ENCODE measurements at regions not wholly inside any gene's neighbourhood (a gene's known extent, or its start where the extent isn't known, plus 50 kb on each side); places are given as distances from the start of the nearest gene placed in this dataset.

DNA sequence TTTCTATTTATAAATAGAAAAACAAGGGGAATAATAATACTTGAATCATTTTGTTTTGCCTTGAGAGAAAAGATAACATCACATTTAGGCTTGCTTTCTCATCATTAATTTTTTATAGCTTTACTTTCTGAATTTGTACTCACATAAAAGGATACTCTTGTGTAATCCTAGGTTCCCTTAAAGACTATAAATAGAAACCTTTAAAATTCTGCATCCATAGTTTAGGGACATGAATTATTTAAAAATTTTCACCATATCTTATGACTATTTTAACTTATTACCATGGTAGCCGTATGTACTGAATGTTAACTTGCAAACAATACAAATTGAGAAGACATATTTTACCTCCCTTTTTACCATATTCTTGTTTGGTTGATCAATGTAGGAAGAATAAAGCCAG, 143.5 kb upstream of the CWC22 start:
- DNase-seq, result no peak

DNA sequence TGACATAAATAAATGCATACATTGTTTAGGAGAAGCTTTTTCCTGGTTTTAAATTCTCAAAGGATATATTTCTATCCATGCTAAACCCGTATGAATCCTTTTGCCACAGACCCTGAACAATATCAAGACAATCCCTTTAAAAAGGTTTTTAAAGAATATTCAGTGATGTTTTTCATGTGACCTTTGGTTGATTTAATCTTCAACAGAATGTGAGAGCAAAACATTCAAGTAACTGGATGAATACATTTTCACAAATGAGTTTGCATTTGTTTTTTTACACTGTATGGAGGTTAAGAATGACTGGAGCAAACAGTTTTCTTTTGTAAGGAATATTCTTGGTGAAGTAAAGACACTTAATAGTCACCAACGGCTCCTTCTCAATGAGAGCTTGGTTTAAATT, 139.4 kb upstream of the CWC22 start:
- no peak for DNase-seq

- no peak for DNase-seq
These were observed 139.0 kb upstream of the CWC22 start for GRCh38 chr2:180146114-180146513.

GRCh38 chr2:180145163-180145562, 138.1 kb upstream of the CWC22 start:
- no peak for DNase-seq

GRCh38 chr2:180144338-180144813, 137.3 kb upstream of the CWC22 start:
- no peak for DNase-seq

DNA sequence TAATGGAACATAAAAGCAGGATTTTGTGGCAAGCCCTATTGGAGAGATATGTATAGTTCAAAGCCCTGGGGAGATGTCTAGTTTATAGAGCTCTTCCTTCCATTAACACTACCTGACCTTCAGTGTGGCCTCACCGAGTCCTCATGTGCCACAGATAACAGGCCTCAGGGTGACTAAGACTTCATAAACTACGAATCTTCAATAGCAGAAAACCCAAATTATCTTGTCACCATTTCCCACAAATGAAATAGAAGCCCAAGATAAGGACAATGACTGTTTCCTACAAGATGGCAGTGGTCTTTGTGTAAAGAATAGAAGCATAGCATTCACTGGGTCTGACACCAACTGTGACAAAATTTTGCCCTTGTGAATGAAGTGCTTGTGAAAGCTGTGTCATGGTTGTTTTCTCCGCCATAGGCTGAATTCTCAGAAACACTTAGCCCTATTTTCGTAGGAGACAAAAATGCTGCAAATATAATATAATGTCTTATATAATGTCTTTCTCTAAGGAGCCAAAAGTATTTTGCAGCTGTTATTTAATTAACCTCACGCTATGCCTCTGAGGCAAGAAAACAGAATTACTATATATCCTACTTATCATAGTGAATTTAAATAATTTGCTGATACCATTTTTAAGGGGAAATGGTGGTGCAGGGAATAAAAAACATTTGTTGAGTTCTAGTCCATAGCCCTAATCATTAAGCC, 136.7 kb upstream of the CWC22 start:
- no peak for DNase-seq

GRCh38 chr2:180141600-180141999, 134.5 kb upstream of the CWC22 start:
- DNase-seq, result no peak

GRCh38 chr2:180133736-180134135, 126.6 kb upstream of the CWC22 start:
- DNase-seq, result no peak

DNA sequence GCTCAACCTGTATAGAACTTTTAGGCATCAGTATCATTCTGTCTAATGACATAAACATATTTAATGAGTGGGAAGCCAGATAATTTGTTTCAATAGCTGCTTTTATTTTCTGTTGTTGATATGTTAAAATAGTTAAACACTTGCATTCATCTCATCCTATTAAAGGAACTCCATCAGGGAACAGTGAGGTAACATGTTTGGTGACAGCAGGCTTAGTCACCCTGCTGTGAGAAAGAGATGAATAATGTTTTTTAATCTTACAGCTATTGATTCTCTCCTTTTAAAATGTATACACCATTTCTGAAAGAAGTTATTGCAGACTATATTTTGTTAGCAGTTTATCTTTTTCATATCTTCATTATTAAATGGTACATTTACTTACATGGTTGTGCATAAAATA, 123.3 kb upstream of the CWC22 start:
- no peak for DNase-seq

DNA sequence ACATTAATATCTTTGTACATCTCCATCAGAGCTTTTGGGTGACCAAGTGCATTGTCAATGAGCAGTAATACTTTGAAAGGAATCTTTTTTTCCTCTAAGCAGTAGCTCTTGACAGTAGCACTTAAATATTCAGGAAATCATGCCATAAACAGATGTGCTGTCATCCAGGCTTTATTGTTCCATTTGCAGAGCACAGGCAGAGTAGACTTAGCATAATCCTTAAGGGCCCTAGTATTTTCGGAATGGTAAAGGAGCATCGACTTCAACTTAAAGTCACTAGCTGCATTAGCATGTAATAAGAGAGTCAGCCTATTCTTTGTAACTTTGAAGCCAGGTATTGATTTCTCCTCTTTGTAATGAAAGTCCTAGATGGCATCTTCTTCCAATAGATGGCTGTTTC, 121.8 kb upstream of the CWC22 start:
- DNase-seq, result no peak

DNA sequence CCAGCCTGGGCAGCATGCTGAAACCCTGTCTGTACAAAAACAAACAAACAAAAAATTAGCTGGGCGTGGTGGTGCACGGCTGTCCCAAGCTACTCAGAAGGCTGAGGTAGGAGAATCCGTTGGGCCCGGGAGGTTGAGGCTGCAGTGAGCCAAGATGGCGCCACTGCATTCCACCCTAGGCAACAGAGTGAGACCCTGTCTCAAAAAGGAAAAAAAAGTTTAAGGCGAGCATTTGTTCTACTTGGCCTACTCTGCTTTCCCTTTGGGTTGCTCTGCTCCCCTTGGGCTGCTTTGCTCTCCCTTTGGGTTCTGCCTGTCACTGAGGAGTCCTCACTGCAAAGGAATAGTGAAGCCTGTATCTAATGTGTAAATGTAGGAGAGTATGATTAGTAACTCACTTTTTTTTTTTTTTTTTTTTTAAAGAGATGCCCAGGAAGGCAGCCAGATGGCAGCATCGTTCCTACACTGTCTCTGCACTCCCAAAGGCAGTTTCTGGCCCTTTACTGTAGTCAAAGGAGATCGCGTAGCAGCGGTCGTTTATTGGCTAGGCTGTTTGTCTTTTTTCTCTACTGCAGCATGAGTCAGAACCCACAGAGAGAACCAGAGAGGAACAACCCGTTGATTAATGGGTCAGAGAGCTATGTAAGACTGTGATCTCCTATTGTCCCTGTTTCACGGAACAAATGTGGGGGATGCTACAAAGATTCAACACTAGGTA, 118.3 kb upstream of the CWC22 start:
- DNase-seq, result peak in 42 of 51 donors; percentile 1 to 89 (median 38)

- DNase-seq, result peak in 3 of 51 donors; percentile 1 to 52 (median 2)
These were observed 117.4 kb upstream of the CWC22 start for GRCh38 chr2:180124273-180125139.

DNA sequence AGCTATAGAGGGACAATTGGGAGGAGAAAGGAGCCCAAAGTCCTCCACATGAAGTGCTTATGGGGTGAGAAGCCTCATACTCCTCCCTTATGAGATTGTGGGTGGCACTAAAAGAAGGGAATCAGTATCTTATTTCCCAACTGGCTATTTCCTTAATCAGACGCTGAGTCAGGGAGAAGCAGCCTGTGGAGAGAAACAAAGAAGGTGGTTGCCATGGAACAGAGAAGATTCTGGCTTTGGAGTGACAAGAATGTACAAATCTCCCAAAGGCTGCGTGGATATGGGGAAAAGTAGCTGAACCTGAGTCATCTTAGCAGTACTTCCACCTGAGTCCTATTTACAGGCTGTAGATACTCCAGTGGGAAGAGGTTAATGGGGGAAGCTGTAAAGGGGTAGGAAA, 115.8 kb upstream of the CWC22 start:
- no peak for DNase-seq

DNA sequence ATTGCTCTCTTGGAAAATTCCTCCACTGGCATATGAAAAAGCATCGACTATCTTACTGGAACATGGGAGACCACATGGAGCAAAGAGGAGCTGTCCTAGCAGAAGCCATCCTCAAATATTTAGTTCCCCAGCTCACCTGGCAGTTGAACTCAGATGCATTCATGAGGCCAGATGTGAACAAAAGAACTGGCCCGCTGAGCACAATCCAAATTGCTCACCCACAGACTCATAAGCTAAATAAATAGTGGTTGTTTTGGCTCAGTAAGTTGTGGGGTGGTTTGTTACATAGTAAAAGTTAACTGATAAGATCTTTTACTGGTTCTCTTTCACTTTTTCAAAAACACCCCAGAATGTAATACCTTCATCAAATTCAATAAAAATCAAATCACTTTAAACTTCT, 108.6 kb upstream of the CWC22 start:
- no peak for DNase-seq

DNA sequence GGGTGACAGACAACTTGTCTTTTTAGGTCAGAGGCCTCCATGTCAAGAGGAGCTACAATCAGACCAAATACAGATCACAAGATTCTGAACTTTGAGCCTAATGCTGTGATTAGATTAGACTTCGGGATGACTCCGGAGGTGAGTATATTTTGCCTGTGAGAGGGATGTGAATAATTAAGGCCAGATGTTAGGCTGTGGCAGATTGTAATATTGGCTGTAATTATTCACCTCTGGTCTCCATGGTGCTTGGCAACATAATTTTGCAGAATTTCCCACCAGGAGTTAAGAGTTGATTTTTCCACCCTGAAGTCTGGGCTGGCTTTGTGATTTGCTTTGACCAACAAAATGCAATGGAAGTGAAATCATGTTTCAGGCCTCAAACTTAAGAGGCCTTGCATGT, 108.2 kb upstream of the CWC22 start:
- no peak for DNase-seq

- no peak for DNase-seq
These were observed 104.8 kb upstream of the CWC22 start for GRCh38 chr2:180111901-180112300.

GRCh38 chr2:180110469-180110868, 103.4 kb upstream of the CWC22 start:
- DNase-seq, result no peak

GRCh38 chr2:180101846-180102245, 94.7 kb upstream of the CWC22 start:
- DNase-seq, result no peak

- no peak for DNase-seq
These were observed 92.2 kb upstream of the CWC22 start for GRCh38 chr2:180099308-180099707.

DNA sequence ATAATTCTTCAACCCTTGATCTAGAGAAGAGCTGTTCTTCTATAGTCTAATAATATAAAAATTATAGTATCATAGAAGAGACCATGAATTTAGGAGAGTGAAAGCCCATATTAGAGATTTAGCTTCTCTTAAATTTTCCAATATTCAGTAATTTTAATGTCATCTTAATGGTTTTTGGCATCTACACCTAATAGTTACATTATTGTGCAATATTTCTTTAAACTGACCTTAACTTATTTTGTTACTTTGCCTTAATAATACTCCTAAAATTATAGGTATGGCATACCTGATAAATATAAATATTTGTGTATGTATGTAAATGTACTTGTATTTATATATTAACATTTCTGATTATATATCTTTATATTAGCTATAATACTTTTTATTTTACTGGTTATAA, 78.0 kb upstream of the CWC22 start:
- no peak for DNase-seq

- no peak for DNase-seq
These were observed 70.3 kb upstream of the CWC22 start for GRCh38 chr2:180077295-180077906.

GRCh38 chr2:180075870-180076269, 68.8 kb upstream of the CWC22 start:
- peak in 1 of 51 donors; percentile 4 for DNase-seq

All from hypothalamus (tissue), 51 donors.